Tongue (tissue), 1 donor: ENCODE measurements at regions not wholly inside any gene's neighbourhood (a gene's known extent, or its start where the extent isn't known, plus 50 kb on each side); places are given as distances from the start of the nearest gene placed in this dataset.

Experiments
- DNase-seq: peaks from one replicate; pipeline ENCODE4 v3.0.0-alpha.2; 2015

- DNase-seq = no peak
These were observed 91.3 kb upstream of the FAM171A1 start for GRCh38 chr10:15462253-15462897.

- DNase-seq = no peak
These were observed 90.4 kb upstream of the FAM171A1 start for GRCh38 chr10:15461353-15462108.

- DNase-seq = no peak
These were observed 89.6 kb upstream of the FAM171A1 start for GRCh38 chr10:15460661-15461060.

GRCh38 chr10:15459218-15459617, 88.1 kb upstream of the FAM171A1 start:
- DNase-seq = no peak

GRCh38 chr10:15457382-15457781, 86.3 kb upstream of the FAM171A1 start:
- no peak for DNase-seq

- no peak for DNase-seq
These were observed 84.4 kb upstream of the FAM171A1 start for GRCh38 chr10:15455456-15455855.

GRCh38 chr10:15453926-15454325, 82.8 kb upstream of the FAM171A1 start:
- DNase-seq = peak; percentile 6

GRCh38 chr10:15453457-15453856, 82.4 kb upstream of the FAM171A1 start:
- DNase-seq = peak; percentile 13

GRCh38 chr10:15452545-15452944, 81.5 kb upstream of the FAM171A1 start:
- DNase-seq = no peak

GRCh38 chr10:15451137-15452094, 80.3 kb upstream of the FAM171A1 start:
- DNase-seq = no peak

- no peak for DNase-seq
These were observed 77.5 kb upstream of the FAM171A1 start for GRCh38 chr10:15448598-15448997.

GRCh38 chr10:15445006-15445390, 73.9 kb upstream of the FAM171A1 start:
- DNase-seq = no peak

- no peak for DNase-seq
These were observed 73.3 kb upstream of the FAM171A1 start for GRCh38 chr10:15444105-15445005.

- no peak for DNase-seq
These were observed 71.0 kb upstream of the FAM171A1 start for GRCh38 chr10:15442056-15442455.

- DNase-seq = no peak
These were observed 69.2 kb upstream of the FAM171A1 start for GRCh38 chr10:15440204-15440711.

GRCh38 chr10:15439341-15439842, 68.3 kb upstream of the FAM171A1 start:
- DNase-seq = peak; percentile 58

GRCh38 chr10:15436696-15437095, 65.6 kb upstream of the FAM171A1 start:
- no peak for DNase-seq

GRCh38 chr10:15433850-15434537, 62.9 kb upstream of the FAM171A1 start:
- DNase-seq = peak; percentile 89

- no peak for DNase-seq
These were observed 61.2 kb upstream of the FAM171A1 start for GRCh38 chr10:15432266-15432665.

GRCh38 chr10:15430969-15431771, 60.1 kb upstream of the FAM171A1 start:
- no peak for DNase-seq
